Renal cortical epithelial cell (primary cell): ENCODE measurements at regions not wholly inside any gene's neighbourhood (a gene's known extent, or its start where the extent isn't known, plus 50 kb on each side); places are given as distances from the start of the nearest gene placed in this dataset.

Experiments
- DNase-seq: peaks from one replicate; pipeline ENCODE4 v3.0.0-alpha.2; 2011; ENCODE audit warnings: low read depth

DNA sequence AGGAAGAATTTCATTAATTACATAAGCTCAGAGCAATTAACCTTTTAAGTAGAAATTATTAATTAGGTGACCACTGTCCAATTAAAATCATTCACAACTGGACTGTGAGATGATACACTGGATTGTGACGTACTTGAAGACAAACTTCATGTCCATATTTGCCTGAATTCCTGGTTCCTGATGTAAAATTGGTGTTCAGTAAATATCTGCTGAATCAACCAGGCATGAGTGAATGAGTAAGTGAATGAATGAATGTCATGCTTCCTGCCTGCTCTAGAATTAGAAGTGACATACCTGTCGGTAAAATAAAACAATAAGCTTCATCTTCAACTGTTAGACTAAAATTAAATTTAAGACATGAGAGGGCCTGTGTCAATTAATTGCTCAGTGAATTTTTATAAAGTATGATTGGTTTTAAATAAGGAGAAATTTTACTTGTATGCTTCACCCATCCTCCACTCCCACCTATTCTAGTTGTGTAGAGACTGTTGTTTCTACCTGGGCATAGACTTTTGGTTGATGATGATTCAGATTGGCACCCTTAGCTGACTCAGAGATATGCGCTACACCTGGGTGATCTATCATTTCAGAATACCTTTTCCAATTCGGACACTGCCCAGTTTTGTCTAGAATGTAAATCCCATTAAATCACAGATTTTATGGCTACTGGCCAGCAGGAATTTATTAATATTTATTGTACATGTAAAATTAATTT is 56.9 kb upstream of the PTGS2 start:
- DNase-seq, result no peak

- no peak for DNase-seq
These were observed 55.2 kb upstream of the PTGS2 start for GRCh38 chr1:186735463-186735862.

GRCh38 chr1:186730951-186731729 is 50.9 kb upstream of the PTGS2 start:
- DNase-seq, result no peak
